ENCODE measurements at regions not wholly inside any gene's neighbourhood (a gene's known extent, or its start where the extent isn't known, plus 50 kb on each side); places are given as distances from the start of the nearest gene placed in this dataset.

DNA sequence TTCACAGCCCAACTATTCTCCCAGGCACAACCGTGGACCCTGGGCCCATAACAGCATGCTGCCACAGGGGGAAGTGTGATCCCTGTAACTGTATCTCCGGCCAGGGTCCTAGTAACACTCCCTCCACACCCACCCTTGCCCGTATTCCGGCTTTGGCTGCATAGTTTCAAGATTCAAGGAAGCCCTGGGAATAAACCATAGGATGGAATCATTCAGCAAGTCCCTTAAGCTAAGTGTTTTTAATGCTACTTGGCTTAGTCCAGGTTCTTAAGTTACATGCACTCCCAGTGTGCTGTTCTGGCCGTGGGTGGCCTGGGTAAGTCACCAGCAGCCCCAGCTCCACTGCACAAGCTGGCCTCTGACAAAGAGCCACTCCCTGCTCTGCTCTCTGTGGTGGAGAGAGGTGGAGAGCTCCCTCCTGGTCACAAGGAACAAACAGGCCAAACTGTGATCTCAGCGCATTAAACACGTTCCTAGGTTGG lies 532.4 kb upstream of the SGCG start:
- no peak overlapping the region for H3K4me2 ChIP-seq (ENCODE audit: low read length)
- no peak overlapping the region for H3K27ac ChIP-seq (ENCODE audit: low read depth, low read length, poor library complexity, severe bottlenecking)
- no peak overlapping the region for H3K4me3 ChIP-seq (ENCODE audit: low read depth, low read length, poor library complexity, severe bottlenecking)
- H3K79me2 ChIP-seq (ENCODE audit: insufficient read depth, low read length): no peaks in the 10 kb centered on the region
- H4K20me1 ChIP-seq (ENCODE audit: insufficient read depth, low read length): no peaks in the 10 kb centered on the region
- H3K9ac ChIP-seq (ENCODE audit: low read length): no peak overlapping the region
- H3K9me2 ChIP-seq (ENCODE audit: low read depth, low read length): no peaks in the 10 kb centered on the region
- no peaks in the 10 kb centered on the region for H3F3A ChIP-seq (ENCODE audit: insufficient read depth, low read length)
- no peaks in the 10 kb centered on the region for H3K9me3 ChIP-seq (ENCODE audit: low read length)
- no peaks in the 10 kb centered on the region for H3K36me3 ChIP-seq (ENCODE audit: insufficient read depth, low read length)
- no peak overlapping the region for H2AFZ ChIP-seq (ENCODE audit: low read length)
- H3K4me1 ChIP-seq (ENCODE audit: insufficient read depth, low read length, severe bottlenecking): no peaks in the 10 kb centered on the region
- H3K27me3 ChIP-seq (ENCODE audit: insufficient read depth, low read length): no peaks in the 10 kb centered on the region
- TF ChIP-seq, protein P1, sequence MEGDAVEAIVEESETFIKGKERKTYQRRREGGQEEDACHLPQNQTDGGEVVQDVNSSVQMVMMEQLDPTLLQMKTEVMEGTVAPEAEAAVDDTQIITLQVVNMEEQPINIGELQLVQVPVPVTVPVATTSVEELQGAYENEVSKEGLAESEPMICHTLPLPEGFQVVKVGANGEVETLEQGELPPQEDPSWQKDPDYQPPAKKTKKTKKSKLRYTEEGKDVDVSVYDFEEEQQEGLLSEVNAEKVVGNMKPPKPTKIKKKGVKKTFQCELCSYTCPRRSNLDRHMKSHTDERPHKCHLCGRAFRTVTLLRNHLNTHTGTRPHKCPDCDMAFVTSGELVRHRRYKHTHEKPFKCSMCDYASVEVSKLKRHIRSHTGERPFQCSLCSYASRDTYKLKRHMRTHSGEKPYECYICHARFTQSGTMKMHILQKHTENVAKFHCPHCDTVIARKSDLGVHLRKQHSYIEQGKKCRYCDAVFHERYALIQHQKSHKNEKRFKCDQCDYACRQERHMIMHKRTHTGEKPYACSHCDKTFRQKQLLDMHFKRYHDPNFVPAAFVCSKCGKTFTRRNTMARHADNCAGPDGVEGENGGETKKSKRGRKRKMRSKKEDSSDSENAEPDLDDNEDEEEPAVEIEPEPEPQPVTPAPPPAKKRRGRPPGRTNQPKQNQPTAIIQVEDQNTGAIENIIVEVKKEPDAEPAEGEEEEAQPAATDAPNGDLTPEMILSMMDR (IDR thresholded peaks at IDR 0.05; ENCODE audit: low read length): no peak
- TF ChIP-seq EZH2 (IDR thresholded peaks at IDR 0.05; ENCODE audit: borderline replicate concordance, low read length): no peak

DNA sequence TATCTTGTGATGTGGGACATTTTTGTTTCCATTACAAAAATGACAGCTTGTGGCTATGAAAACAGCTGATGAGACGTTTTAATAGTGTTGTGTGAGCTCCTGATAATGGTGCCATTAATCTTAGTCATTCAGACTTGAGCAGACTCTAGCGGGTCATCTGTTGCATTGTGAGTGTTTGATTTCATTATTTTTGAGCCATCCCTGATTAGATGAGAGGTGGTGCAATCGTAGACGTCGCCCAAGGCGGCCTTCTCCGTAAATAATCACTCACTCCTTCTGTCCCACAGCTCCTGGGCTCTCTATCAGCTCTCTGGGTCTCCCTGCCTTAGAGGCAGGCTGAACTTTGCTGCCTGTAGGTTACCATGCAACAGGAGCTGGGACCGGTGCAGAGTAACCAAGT lies 528.0 kb upstream of the SGCG start:
- no peak overlapping the region for H3K4me3 ChIP-seq (ENCODE audit: low read depth, low read length, poor library complexity, severe bottlenecking)
- H2AFZ ChIP-seq (ENCODE audit: low read length): no peak overlapping the region
- TF ChIP-seq EZH2 (IDR thresholded peaks at IDR 0.05; ENCODE audit: borderline replicate concordance, low read length): no peak
- TF ChIP-seq, protein P1 (IDR thresholded peaks at IDR 0.05; ENCODE audit: low read length): no peak
- no peak overlapping the region for H3K9ac ChIP-seq (ENCODE audit: low read length)
- no peaks in the 10 kb centered on the region for H3F3A ChIP-seq (ENCODE audit: insufficient read depth, low read length)
- no peaks in the 10 kb centered on the region for H3K27me3 ChIP-seq (ENCODE audit: insufficient read depth, low read length)
- H4K20me1 ChIP-seq (ENCODE audit: insufficient read depth, low read length): no peaks in the 10 kb centered on the region
- H3K4me2 ChIP-seq (ENCODE audit: low read length): no peak overlapping the region
- no peak overlapping the region for H3K27ac ChIP-seq (ENCODE audit: low read depth, low read length, poor library complexity, severe bottlenecking)
- no peaks in the 10 kb centered on the region for H3K79me2 ChIP-seq (ENCODE audit: insufficient read depth, low read length)
- no peaks in the 10 kb centered on the region for H3K4me1 ChIP-seq (ENCODE audit: insufficient read depth, low read length, severe bottlenecking)
- H3K9me3 ChIP-seq (ENCODE audit: low read length): no peaks in the 10 kb centered on the region
- H3K36me3 ChIP-seq (ENCODE audit: insufficient read depth, low read length): no peaks in the 10 kb centered on the region
- no peaks in the 10 kb centered on the region for H3K9me2 ChIP-seq (ENCODE audit: low read depth, low read length)

DNA sequence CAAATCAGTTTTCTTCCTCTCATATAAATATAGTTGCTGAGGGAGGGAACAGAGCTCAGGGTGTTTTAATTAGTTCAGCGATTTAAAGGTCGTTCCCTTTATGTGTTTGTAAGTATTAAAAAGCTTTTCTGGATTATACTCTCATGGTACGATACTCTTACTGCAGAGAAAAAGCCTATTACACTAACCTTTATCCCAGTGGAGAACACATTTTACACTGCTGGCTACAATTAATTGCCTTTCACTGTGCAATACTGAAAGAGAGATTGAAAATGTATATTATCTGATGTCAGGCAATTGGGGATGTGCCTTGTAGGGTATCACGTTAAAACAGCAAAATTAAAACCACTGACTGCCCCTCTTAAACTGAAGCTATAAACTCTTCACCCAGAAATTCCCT lies 526.9 kb upstream of the SGCG start:
- H3K9me2 ChIP-seq (ENCODE audit: low read depth, low read length): no peaks in the 10 kb centered on the region
- no peaks in the 10 kb centered on the region for H3K27me3 ChIP-seq (ENCODE audit: insufficient read depth, low read length)
- no peaks in the 10 kb centered on the region for H3F3A ChIP-seq (ENCODE audit: insufficient read depth, low read length)
- no peak overlapping the region for H3K4me3 ChIP-seq (ENCODE audit: low read depth, low read length, poor library complexity, severe bottlenecking)
- H3K9ac ChIP-seq (ENCODE audit: low read length): no peak overlapping the region
- no peak overlapping the region for H3K27ac ChIP-seq (ENCODE audit: low read depth, low read length, poor library complexity, severe bottlenecking)
- no peak overlapping the region for H2AFZ ChIP-seq (ENCODE audit: low read length)
- H3K9me3 ChIP-seq (ENCODE audit: low read length): no peaks in the 10 kb centered on the region
- TF ChIP-seq EZH2 (IDR thresholded peaks at IDR 0.05; ENCODE audit: borderline replicate concordance, low read length): no peak
- TF ChIP-seq, protein P1 (IDR thresholded peaks at IDR 0.05; ENCODE audit: low read length): no peak
- no peaks in the 10 kb centered on the region for H3K36me3 ChIP-seq (ENCODE audit: insufficient read depth, low read length)
- H3K4me1 ChIP-seq (ENCODE audit: insufficient read depth, low read length, severe bottlenecking): no peaks in the 10 kb centered on the region
- no peaks in the 10 kb centered on the region for H3K79me2 ChIP-seq (ENCODE audit: insufficient read depth, low read length)
- H4K20me1 ChIP-seq (ENCODE audit: insufficient read depth, low read length): no peaks in the 10 kb centered on the region
- no peak overlapping the region for H3K4me2 ChIP-seq (ENCODE audit: low read length)
